ENCODE measurements at regions not wholly inside any gene's neighbourhood (a gene's known extent, or its start where the extent isn't known, plus 50 kb on each side); places are given as distances from the start of the nearest gene placed in this dataset.

- DNase-seq (ENCODE audit: low read depth in 3 of 3), result no peak
Observed at GRCh38 chr11:82373781-82374542, 359.7 kb downstream of the FAM181B start.

DNA sequence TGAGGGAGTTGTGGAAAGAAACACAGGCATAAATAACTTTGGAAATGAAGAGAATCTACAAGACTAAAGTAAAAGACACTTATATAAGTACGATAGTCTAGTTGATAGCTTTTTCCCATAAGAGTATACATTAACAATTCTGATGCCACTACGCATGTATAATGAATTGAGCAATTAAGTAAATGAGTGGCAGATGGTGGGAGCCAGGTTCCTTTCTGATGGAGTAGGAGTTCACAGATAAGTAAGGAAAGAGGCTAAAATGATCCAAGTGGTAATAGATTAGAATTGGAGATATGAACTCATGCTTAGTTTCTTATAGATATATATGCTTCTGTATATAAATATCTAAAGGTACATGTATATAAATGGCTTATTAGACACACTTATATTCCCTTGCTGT is 368.3 kb downstream of the FAM181B start:
- DNase-seq (ENCODE audit: low read depth in 3 of 3), result no peak

DNA sequence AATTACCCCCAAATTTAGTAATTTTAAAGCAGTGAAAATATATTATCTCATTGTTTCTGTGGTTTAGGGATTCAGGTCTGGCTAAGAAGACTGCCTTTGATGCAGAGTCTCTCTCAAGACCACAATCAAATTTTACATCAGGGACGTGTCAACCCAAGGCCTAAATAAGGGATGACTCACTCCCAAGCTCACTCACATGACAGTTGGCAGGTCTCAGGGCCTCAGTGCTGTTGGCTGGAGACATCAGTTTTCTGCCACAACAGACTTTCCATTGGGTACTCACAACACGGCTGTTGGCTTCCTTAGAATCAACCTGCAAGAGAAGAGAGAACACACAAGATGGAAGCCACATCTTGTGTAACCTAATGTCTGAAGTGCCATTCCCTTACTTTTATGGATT is 377.3 kb downstream of the FAM181B start:
- no peak for DNase-seq (ENCODE audit: low read depth in 3 of 3)

DNA sequence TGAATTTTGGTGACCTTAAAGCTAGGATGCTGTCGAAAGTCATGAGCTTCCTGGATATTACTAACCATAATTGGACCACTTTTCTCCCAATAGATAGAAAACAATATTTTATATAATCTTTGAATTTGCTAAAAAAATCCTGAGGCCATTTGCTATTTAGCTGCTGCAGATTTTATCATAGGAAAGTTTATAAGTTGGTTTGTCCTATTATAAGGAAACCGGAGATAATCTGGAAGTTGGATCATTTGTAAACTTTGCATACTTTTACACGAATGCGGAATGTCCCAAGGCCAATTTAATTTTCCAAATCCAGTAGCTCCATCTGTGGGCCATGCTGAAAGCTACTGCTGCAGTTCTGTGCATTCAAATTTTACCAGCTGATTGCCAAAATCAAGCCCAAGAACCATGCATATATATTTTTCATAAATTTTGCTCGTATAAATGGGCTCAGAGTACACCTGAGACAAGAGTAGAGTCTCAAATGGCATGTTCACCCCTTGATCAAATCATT is 378.3 kb downstream of the FAM181B start:
- no peak for DNase-seq (ENCODE audit: low read depth in 3 of 3)

- DNase-seq (ENCODE audit: low read depth in 3 of 3), result no peak
Observed at GRCh38 chr11:82326853-82327252, 406.8 kb downstream of the FAM181B start.

DNA sequence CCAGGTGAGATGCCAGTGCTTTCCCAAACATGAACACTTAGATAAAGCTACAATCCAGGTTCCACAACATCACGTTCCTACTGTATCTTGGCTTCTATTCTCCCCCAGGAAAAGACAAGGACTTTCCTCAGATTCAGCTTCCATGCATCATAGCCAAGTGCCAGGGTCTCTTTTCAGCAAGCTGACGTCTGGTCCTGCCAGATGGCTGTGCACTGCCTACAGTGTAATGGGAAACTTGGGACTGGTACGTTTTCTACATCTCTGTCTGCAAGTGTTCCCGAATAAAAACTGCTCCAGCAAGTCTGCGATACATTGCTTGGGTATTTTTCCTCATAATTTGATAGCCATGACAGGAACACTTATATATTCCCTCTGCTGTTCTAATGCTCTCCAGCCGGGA is 412.5 kb downstream of the FAM181B start:
- no peak for DNase-seq (ENCODE audit: low read depth in 3 of 3)

DNA sequence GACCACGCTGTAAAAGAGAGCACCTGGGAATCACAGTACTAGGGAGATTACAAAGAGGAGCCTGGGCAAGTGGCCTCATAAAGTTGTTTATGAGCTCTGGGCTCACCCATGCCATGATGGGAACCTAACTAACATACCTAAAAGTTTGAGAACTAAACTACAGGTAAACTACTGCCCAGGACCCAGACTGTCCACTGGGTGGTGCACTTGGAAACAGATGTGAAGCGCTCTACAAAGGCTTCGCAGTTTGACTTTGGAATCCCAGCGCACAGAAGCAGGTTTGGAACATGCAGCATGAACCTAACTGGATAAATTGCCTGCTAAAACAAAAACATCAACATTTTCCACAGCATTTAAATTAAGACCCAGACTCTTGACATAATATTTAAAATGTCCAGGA is 418.6 kb downstream of the FAM181B start:
- no peak for DNase-seq (ENCODE audit: low read depth in 3 of 3)

DNA sequence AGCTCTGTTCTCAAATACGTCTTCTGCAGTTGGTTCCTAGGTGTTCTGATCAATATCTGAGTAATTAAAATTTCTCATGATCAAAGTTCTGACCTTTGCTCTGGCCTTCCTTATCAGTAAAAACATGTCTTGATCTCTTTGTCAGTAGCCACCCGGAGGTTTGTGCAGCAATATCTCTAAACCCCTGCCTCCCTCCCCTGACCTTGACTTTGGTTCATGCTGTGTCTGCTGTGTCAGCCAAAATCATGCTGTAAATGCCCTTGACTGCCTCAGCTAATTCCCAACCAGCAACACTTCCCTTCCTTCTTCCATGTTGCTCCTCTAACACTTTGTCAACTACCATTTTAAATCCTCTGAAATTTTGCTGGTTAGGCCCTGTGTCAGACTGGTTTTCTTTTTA is 424.7 kb downstream of the FAM181B start:
- DNase-seq (ENCODE audit: low read depth in 3 of 3), result no peak

- no peak for DNase-seq (ENCODE audit: low read depth in 3 of 3)
Observed at GRCh38 chr11:82305123-82305522, 428.5 kb downstream of the FAM181B start.

DNA sequence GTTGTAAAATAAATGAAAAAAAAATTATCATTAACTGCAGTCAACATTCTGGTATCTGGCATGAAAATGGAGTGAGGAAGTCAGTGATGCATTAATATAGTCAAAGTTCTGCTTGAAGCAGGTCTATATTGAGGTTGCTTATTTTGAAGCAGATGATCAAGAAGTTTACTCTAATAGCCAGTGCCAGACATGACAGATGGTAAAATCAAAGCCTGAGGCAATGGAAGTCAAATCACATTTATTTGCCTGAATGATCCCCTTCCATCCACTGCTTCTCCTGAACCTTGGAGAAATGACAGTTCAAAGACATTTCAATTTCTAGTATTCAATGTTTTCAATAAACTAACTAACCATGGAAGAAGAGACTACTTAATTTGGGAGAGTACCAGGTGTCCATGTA is 430.0 kb downstream of the FAM181B start:
- DNase-seq (ENCODE audit: low read depth in 3 of 3), result no peak

GRCh38 chr11:82288471-82288870 is 445.2 kb downstream of the FAM181B start:
- DNase-seq (ENCODE audit: low read depth in 3 of 3), result no peak

DNA sequence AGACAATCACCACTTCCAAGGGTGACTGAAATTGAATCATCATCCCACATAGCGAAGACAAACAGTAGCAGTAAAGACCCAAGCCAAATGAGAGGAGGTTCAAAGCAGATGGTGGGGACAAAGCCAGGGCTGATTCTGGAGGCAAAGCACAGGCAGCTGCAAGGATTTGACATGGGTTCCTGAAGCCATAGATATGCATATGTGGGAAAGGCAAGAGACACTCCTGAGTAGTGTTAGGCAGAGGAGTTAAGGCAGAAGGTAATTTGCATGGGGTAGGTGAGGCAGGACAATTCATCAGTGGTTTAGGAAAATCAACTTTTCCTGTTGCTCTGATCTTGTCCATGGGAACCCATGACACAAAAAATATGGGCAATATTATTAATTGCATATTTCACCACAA is 462.8 kb downstream of the FAM181B start:
- no peak for DNase-seq (ENCODE audit: low read depth in 3 of 3)

- DNase-seq (ENCODE audit: low read depth in 3 of 3), result no peak
Observed at GRCh38 chr11:82268627-82269026, 465.0 kb downstream of the FAM181B start.

GRCh38 chr11:82267186-82267585 is 466.5 kb downstream of the FAM181B start:
- DNase-seq (ENCODE audit: low read depth in 3 of 3), result no peak

GRCh38 chr11:82261367-82261766 is 472.3 kb downstream of the FAM181B start:
- no peak for DNase-seq (ENCODE audit: low read depth in 3 of 3)

DNA sequence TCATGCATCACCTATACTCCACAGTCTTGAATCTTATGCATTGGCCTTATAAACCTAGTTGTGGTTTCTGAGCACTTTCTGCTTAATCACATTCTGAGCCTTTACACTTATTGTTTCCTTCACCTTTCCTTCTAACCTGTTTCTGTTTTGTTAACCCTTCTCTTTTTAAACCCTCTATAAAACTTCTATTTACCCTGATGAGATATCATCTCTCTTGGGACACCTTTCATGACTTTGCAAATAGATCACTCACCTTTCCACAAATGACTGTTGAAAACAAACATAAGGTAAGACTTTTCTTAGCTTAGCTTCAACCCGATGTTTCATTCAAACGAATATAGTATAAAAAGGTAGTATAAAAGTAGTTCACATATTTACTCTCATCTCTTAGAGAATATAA is 483.6 kb downstream of the FAM181B start:
- DNase-seq (ENCODE audit: low read depth in 3 of 3), result no peak

- DNase-seq (ENCODE audit: low read depth in 3 of 3), result no peak
Observed at GRCh38 chr11:82246926-82247325, 486.7 kb downstream of the FAM181B start.

DNA sequence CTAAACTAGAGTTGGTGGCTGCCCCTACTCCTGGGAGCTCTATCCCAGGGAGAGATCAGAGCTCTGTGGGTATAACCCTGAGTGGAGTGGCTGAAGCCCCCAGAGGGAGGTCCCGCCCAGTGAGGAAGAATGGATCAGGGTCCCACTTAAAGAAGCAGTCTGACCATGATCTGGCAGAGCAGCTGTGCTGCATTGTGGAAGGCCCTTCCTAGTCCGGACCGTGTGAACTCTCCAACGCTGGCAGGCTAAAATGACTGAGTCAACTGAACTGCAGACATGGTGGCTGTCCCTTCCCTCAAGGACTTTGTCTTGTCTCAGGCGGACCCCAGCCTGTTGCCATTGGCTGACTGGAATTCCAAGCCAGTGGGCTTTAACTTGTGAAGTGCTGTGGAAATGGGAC is 494.2 kb downstream of the FAM181B start:
- no peak for DNase-seq (ENCODE audit: low read depth in 3 of 3)

GRCh38 chr11:82234256-82234655 is 499.4 kb downstream of the FAM181B start:
- DNase-seq (ENCODE audit: low read depth in 3 of 3), result no peak

DNA sequence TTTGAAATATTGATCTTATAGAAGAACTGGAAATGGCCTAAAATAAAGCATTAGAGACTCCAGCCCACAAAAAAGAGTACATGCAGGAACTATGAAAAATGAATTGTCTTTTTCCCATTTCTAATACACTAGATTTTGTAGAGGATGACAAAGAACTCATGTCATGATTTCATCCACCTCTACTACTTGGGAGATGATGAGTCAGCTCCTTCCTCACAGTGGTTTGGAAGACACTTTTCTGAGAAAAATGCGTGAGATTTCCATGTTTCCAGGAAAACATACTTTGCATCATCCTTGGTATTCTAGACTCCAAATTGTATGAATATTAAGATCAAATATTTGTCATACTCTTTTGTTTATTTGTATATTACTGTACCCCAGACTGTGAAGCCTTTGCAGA is 500.5 kb downstream of the FAM181B start:
- no peak for DNase-seq (ENCODE audit: low read depth in 3 of 3)

DNA sequence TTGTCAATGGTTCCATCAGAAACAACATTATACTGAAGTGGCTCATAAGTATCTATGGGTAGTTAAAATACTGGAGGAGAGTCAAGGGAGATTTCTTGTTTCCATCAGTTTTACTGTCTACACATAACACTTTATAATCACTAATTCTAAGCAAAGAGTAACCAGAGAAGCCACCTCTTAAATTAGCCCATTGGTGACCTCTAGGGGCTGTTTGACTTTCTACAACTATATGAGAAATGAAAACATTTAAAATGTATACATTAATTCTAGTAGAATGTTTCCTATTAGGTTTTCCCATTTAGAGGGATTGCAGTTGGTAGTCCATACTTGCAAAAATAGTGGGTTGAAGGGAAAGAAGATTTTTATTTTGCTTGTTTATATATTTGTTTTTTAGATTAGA is 504.3 kb downstream of the FAM181B start:
- no peak for DNase-seq (ENCODE audit: low read depth in 3 of 3)

DNA sequence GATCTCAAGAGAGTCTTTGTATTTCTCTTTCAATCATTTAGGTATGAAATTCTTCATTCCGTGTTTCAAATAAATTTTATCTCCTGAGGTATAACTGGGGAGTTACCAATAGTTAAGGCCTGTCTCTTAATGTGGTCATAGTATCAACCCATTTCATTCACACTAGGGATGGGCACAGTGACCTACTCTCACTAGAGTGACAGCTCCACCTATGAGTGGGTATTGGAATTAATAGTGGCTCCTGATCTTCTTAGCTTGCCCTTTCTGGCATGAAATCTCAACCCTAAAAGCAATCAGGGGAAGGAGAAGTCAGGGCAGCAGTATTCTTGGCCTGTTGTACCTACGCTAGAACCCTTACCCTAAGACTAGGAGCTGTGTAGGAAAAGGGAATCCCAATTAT is 507.7 kb downstream of the FAM181B start:
- no peak for DNase-seq (ENCODE audit: low read depth in 3 of 3)

DNA sequence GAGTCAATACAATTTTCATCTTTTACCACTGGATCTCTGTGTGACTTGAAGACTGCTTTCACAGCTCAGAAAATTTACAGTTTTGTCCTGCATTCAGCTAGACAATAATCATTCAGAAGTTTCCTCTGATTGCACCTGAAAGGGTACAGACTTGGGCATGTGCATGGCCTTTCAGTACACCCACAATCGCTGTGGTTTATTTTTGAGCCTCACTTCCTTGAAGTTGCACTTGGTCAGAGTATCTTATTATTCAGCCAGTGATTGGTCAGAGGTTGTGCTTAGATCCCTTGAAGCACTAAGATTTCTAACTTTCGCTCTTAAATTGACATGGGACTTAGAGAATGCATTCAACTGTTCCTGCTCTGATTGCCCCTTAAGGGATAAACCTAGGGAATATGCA is 508.2 kb downstream of the FAM181B start:
- no peak for DNase-seq (ENCODE audit: low read depth in 3 of 3)

All from stimulated activated CD4-positive, alpha-beta T cell treated with anti-CD3 and anti-CD28 coated beads, TNF-alpha, amount 100 ng/mL, for 24 hours (primary cell).